Osteocyte (in vitro differentiated cells): ENCODE measurements at regions not wholly inside any gene's neighbourhood (a gene's known extent, or its start where the extent isn't known, plus 50 kb on each side); places are given as distances from the start of the nearest gene placed in this dataset.

Experiments
- DNase-seq: peaks from one replicate; pipeline ENCODE4 v3.0.0; 2021; ENCODE audit warnings: mixed read lengths; ENCODE audit not compliant: unreplicated experiment; ENCODE audit errors: extremely low spot score
- H3K27ac Mint-ChIP-seq: one replicate; pipeline ENCODE4 v1.8.0; 2021; ENCODE audit warnings: mild to moderate bottlenecking, mixed read lengths; ENCODE audit not compliant: unreplicated experiment
- H3K27me3 Mint-ChIP-seq: one replicate; pipeline ENCODE4 v1.8.0; 2021; ENCODE audit warnings: mixed read lengths; ENCODE audit not compliant: unreplicated experiment
- H3K36me3 Mint-ChIP-seq: one replicate; pipeline ENCODE4 v1.8.0; 2021; ENCODE audit warnings: mixed read lengths; ENCODE audit not compliant: unreplicated experiment
- H3K4me1 Mint-ChIP-seq: one replicate; pipeline ENCODE4 v1.8.0; 2021; ENCODE audit warnings: mixed read lengths; ENCODE audit not compliant: unreplicated experiment
- H3K4me3 Mint-ChIP-seq: one replicate; pipeline ENCODE4 v1.8.0; 2021; ENCODE audit warnings: mild to moderate bottlenecking, moderate library complexity, mixed read lengths; ENCODE audit not compliant: unreplicated experiment
- H3K9me3 Mint-ChIP-seq: one replicate; pipeline ENCODE4 v1.8.0; 2021; ENCODE audit warnings: mixed read lengths; ENCODE audit not compliant: unreplicated experiment
- CTCF ChIP-seq: fragments of 200-600 bp; sonication (generic); IDR thresholded peaks from 2 replicates; pipeline ENCODE4 v1.5.0; 2021; ENCODE audit warnings: antibody characterized with exemption, mild to moderate bottlenecking, moderate library complexity

- no peak for DNase-seq
- Mint-ChIP-seq H3K9me3 (peaks cover 28% of the 10 kb centered on the region), H3K4me3 (no peak overlapping the region), H3K27ac (no peak overlapping the region), H3K36me3 (no peaks in the 10 kb centered on the region), H3K27me3 (no peaks in the 10 kb centered on the region), H3K4me1 (no peaks in the 10 kb centered on the region)
- TF ChIP-seq CTCF, result no peak
Measured at GRCh38 chr14:97353102-97353501, 555.9 kb downstream of the VRK1 start.

- H3K36me3 Mint-ChIP-seq, result no peaks in the 10 kb centered on the region
- no peak for DNase-seq
- peaks cover 31% of the 10 kb centered on the region for H3K9me3 Mint-ChIP-seq
- H3K4me1 Mint-ChIP-seq, result no peaks in the 10 kb centered on the region
- TF ChIP-seq CTCF, result no peak
- no peak overlapping the region for H3K27ac Mint-ChIP-seq
- no peak overlapping the region for H3K4me3 Mint-ChIP-seq
- no peaks in the 10 kb centered on the region for H3K27me3 Mint-ChIP-seq
Measured at GRCh38 chr14:97354119-97354722, 557.0 kb downstream of the VRK1 start.

GRCh38 chr14:97359341-97359740, 562.2 kb downstream of the VRK1 start:
- Mint-ChIP-seq H3K9me3 (peaks cover 38% of the 10 kb centered on the region), H3K27ac (no peak overlapping the region), H3K4me1 (no peaks in the 10 kb centered on the region), H3K4me3 (no peak overlapping the region), H3K36me3 (no peaks in the 10 kb centered on the region), H3K27me3 (no peaks in the 10 kb centered on the region)
- TF ChIP-seq CTCF, result no peak
- DNase-seq, result no peak

- Mint-ChIP-seq H3K27me3 (no peaks in the 10 kb centered on the region), H3K36me3 (no peaks in the 10 kb centered on the region), H3K4me1 (no peaks in the 10 kb centered on the region), H3K27ac (no peak overlapping the region), H3K4me3 (no peak overlapping the region), H3K9me3 (peaks cover 37% of the 10 kb centered on the region)
- no peak for TF ChIP-seq CTCF
- DNase-seq, result no peak
Measured at GRCh38 chr14:97361181-97361580, 564.0 kb downstream of the VRK1 start.

GRCh38 chr14:97361958-97362357, 564.8 kb downstream of the VRK1 start:
- TF ChIP-seq CTCF, result no peak
- Mint-ChIP-seq H3K27ac (no peak overlapping the region), H3K36me3 (no peaks in the 10 kb centered on the region), H3K4me1 (no peaks in the 10 kb centered on the region), H3K9me3 (peaks cover 41% of the 10 kb centered on the region), H3K27me3 (no peaks in the 10 kb centered on the region), H3K4me3 (no peak overlapping the region)
- DNase-seq, result no peak
